NCI-H2227 treated with DMSO at 0.1 percent for 48 hours (cell line): ENCODE measurements at regions not wholly inside any gene's neighbourhood (a gene's known extent, or its start where the extent isn't known, plus 50 kb on each side); places are given as distances from the start of the nearest gene placed in this dataset.

Experiments used
- DNase-seq: peaks from one replicate; lab custom pipeline; 2025; lab: John Stamatoyannopoulos, UW

- DNase-seq: no peak
Measured at GRCh38 chr2:78585871-78586270, 439.6 kb upstream of the REG3G start.

GRCh38 chr2:78586316-78586715, 439.2 kb upstream of the REG3G start:
- no peak for DNase-seq

- DNase-seq: no peak
Measured at GRCh38 chr2:78589871-78590270, 435.6 kb upstream of the REG3G start.

- DNase-seq: no peak
Measured at GRCh38 chr2:78592491-78592890, 433.0 kb upstream of the REG3G start.

GRCh38 chr2:78601113-78601512, 424.4 kb upstream of the REG3G start:
- DNase-seq: no peak

GRCh38 chr2:78602862-78603261, 422.6 kb upstream of the REG3G start:
- no peak for DNase-seq

- no peak for DNase-seq
Measured at GRCh38 chr2:78606895-78607294, 418.6 kb upstream of the REG3G start.

- no peak for DNase-seq
Measured at GRCh38 chr2:78614726-78615125, 410.8 kb upstream of the REG3G start.

- DNase-seq: no peak
Measured at GRCh38 chr2:78615956-78616355, 409.5 kb upstream of the REG3G start.

- DNase-seq: no peak
Measured at GRCh38 chr2:78634425-78634824, 391.1 kb upstream of the REG3G start.

- no peak for DNase-seq
Measured at GRCh38 chr2:78644854-78645253, 380.6 kb upstream of the REG3G start.

GRCh38 chr2:78646533-78647364, 378.8 kb upstream of the REG3G start:
- no peak for DNase-seq

- no peak for DNase-seq
Measured at GRCh38 chr2:78648558-78648957, 376.9 kb upstream of the REG3G start.

- DNase-seq: no peak
Measured at GRCh38 chr2:78654941-78655340, 370.6 kb upstream of the REG3G start.

GRCh38 chr2:78676921-78677696, 348.4 kb upstream of the REG3G start:
- DNase-seq: no peak

GRCh38 chr2:78677774-78678173, 347.7 kb upstream of the REG3G start:
- no peak for DNase-seq

- DNase-seq: no peak
Measured at GRCh38 chr2:78681386-78681785, 344.1 kb upstream of the REG3G start.

GRCh38 chr2:78682781-78683180, 342.7 kb upstream of the REG3G start:
- no peak for DNase-seq

GRCh38 chr2:78686625-78687153, 338.8 kb upstream of the REG3G start:
- no peak for DNase-seq

- no peak for DNase-seq
Measured at GRCh38 chr2:78699696-78700095, 325.8 kb upstream of the REG3G start.

GRCh38 chr2:78701546-78701945, 324.0 kb upstream of the REG3G start:
- DNase-seq: no peak

GRCh38 chr2:78707776-78708386, 317.6 kb upstream of the REG3G start:
- DNase-seq: no peak
